ENCODE measurements at regions not wholly inside any gene's neighbourhood (a gene's known extent, or its start where the extent isn't known, plus 50 kb on each side); places are given as distances from the start of the nearest gene placed in this dataset.

GRCh38 chr21:28214786-28215185 is 777.9 kb downstream of the LTN1 start:
- Histone ChIP-seq H3K4me3 (no peak overlapping the region), H3K4me1 (peaks cover 30% of the 10 kb centered on the region), H3K27ac (replicated peaks) (peak overlapping the region; percentile 73), H3K9me3 (replicated peaks) (no peaks in the 10 kb centered on the region), H3K36me3 (no peaks in the 10 kb centered on the region), H3K27me3 (ENCODE audit: low read depth) (no peaks in the 10 kb centered on the region)
- intact Hi-C loops (cut with micrococcal nuclease): no loop called here
- no peak for DNase-seq
- no peak for TF ChIP-seq CTCF (IDR thresholded peaks at IDR 0.05; ENCODE audit: borderline replicate concordance)

- intact Hi-C loops (cut with micrococcal nuclease): no loop called here
- no peak for DNase-seq
- no peaks in the 10 kb centered on the region for H3K9me3 ChIP-seq (replicated peaks)
- H3K27ac ChIP-seq (replicated peaks): no peak overlapping the region
- H3K36me3 ChIP-seq: no peaks in the 10 kb centered on the region
- peaks cover 30% of the 10 kb centered on the region for H3K4me1 ChIP-seq
- no peak overlapping the region for H3K4me3 ChIP-seq
- no peaks in the 10 kb centered on the region for H3K27me3 ChIP-seq (ENCODE audit: low read depth)
- no peak for TF ChIP-seq CTCF (IDR thresholded peaks at IDR 0.05; ENCODE audit: borderline replicate concordance)
These were observed 779.4 kb downstream of the LTN1 start for GRCh38 chr21:28213261-28213660.

- intact Hi-C loops (cut with micrococcal nuclease): no loop called here
- no peak for TF ChIP-seq CTCF (IDR thresholded peaks at IDR 0.05; ENCODE audit: borderline replicate concordance)
- H3K9me3 ChIP-seq (replicated peaks): no peaks in the 10 kb centered on the region
- no peak overlapping the region for H3K27ac ChIP-seq (replicated peaks)
- DNase-seq: no peak
- peaks cover 30% of the 10 kb centered on the region for H3K4me1 ChIP-seq
- no peaks in the 10 kb centered on the region for H3K27me3 ChIP-seq (ENCODE audit: low read depth)
- no peaks in the 10 kb centered on the region for H3K36me3 ChIP-seq
- H3K4me3 ChIP-seq: no peak overlapping the region
These were observed 780.6 kb downstream of the LTN1 start for GRCh38 chr21:28212061-28212460.

- intact Hi-C loops (cut with micrococcal nuclease): no loop called here
- Histone ChIP-seq H3K4me1 (peaks cover 11% of the 10 kb centered on the region), H3K4me3 (no peak overlapping the region), H3K36me3 (no peaks in the 10 kb centered on the region), H3K9me3 (replicated peaks) (no peaks in the 10 kb centered on the region), H3K27ac (replicated peaks) (peak overlapping the region; percentile 6), H3K27me3 (ENCODE audit: low read depth) (no peaks in the 10 kb centered on the region)
- TF ChIP-seq CTCF (IDR thresholded peaks at IDR 0.05; ENCODE audit: borderline replicate concordance): no peak
- no peak for DNase-seq
These were observed 785.1 kb downstream of the LTN1 start for GRCh38 chr21:28207436-28208173.

- H3K27me3 ChIP-seq (ENCODE audit: low read depth): no peaks in the 10 kb centered on the region
- H3K36me3 ChIP-seq: no peaks in the 10 kb centered on the region
- H3K4me3 ChIP-seq: no peak overlapping the region
- intact Hi-C loops (cut with micrococcal nuclease): no loop called here
- no peak for TF ChIP-seq CTCF (IDR thresholded peaks at IDR 0.05; ENCODE audit: borderline replicate concordance)
- H3K9me3 ChIP-seq (replicated peaks): peaks cover 13% of the 10 kb centered on the region
- no peak for DNase-seq
- H3K4me1 ChIP-seq: no peaks in the 10 kb centered on the region
- no peak overlapping the region for H3K27ac ChIP-seq (replicated peaks)
These were observed 792.0 kb downstream of the LTN1 start for GRCh38 chr21:28200726-28201125.

Measured in left ventricle myocardium inferior (tissue), 1 donor.